ENCODE measurements at regions not wholly inside any gene's neighbourhood (a gene's known extent, or its start where the extent isn't known, plus 50 kb on each side); places are given as distances from the start of the nearest gene placed in this dataset.

GRCh38 chr11:15654451-15654850, 539.7 kb downstream of the INSC start:
- Mint-ChIP-seq H3K9me3 (ENCODE audit: low read depth) (no peaks in the 10 kb centered on the region), H3K27me3 (peaks cover 25% of the 10 kb centered on the region), H3K4me3 (no peak overlapping the region), H3K36me3 (ENCODE audit: low read depth) (no peaks in the 10 kb centered on the region), H3K27ac (no peak overlapping the region), H3K4me1 (peaks cover 4% of the 10 kb centered on the region)
- ChIA-PET POLR2A (no interaction called here), CTCF (interaction anchor here (0.6 to 0.8 kb wide), 2 partner anchors 40 to 759 kb away, joined by 3 read pairs; no protein-coding TSS in a partner anchor)
- DNase-seq = no peak
- intact Hi-C loops (cut with DNase I, micrococcal nuclease) = no loop called here
- no peak for ATAC-seq

- no peak for ATAC-seq
- H3K4me1 Mint-ChIP-seq = peaks cover 2% of the 10 kb centered on the region
- DNase-seq = no peak
- ChIA-PET CTCF (no interaction called here), POLR2A (no interaction called here)
- no peaks in the 10 kb centered on the region for H3K36me3 Mint-ChIP-seq (ENCODE audit: low read depth)
- no peak overlapping the region for H3K4me3 Mint-ChIP-seq
- intact Hi-C loops (cut with DNase I, micrococcal nuclease) = no loop called here
- H3K9me3 Mint-ChIP-seq (ENCODE audit: low read depth) = no peaks in the 10 kb centered on the region
- H3K27me3 Mint-ChIP-seq = peaks cover 23% of the 10 kb centered on the region
- H3K27ac Mint-ChIP-seq = no peak overlapping the region
These were observed 540.8 kb downstream of the INSC start for GRCh38 chr11:15655552-15655951.

GRCh38 chr11:15657264-15657663, 542.5 kb downstream of the INSC start:
- no peak overlapping the region for H3K27ac Mint-ChIP-seq
- no peak for ATAC-seq
- H3K36me3 Mint-ChIP-seq (ENCODE audit: low read depth) = no peaks in the 10 kb centered on the region
- CTCF ChIA-PET = no interaction called here
- no peak overlapping the region for H3K4me3 Mint-ChIP-seq
- no peaks in the 10 kb centered on the region for H3K4me1 Mint-ChIP-seq
- POLR2A ChIA-PET = interaction anchor here (0.6 kb wide), 1 partner anchor 30 kb away, joined by 7 read pairs; no protein-coding TSS in a partner anchor
- no peak for DNase-seq
- no peaks in the 10 kb centered on the region for H3K9me3 Mint-ChIP-seq (ENCODE audit: low read depth)
- peaks cover 9% of the 10 kb centered on the region for H3K27me3 Mint-ChIP-seq
- intact Hi-C loops (cut with DNase I, micrococcal nuclease) = no loop called here

- peaks cover 9% of the 10 kb centered on the region for H3K27me3 Mint-ChIP-seq
- H3K9me3 Mint-ChIP-seq (ENCODE audit: low read depth) = no peaks in the 10 kb centered on the region
- ATAC-seq (no peak), DNase-seq (no peak)
- no peak overlapping the region for H3K27ac Mint-ChIP-seq
- ChIA-PET CTCF (no interaction called here), POLR2A (no interaction called here)
- H3K4me3 Mint-ChIP-seq = no peak overlapping the region
- no peaks in the 10 kb centered on the region for H3K4me1 Mint-ChIP-seq
- H3K36me3 Mint-ChIP-seq (ENCODE audit: low read depth) = no peaks in the 10 kb centered on the region
- intact Hi-C loops (cut with DNase I, micrococcal nuclease) = no loop called here
These were observed 545.8 kb downstream of the INSC start for GRCh38 chr11:15660496-15660895.

- no peak overlapping the region for H3K4me3 Mint-ChIP-seq
- ChIA-PET CTCF (interaction anchor here (0.6 kb wide), 1 partner anchor 10 kb away, joined by 3 read pairs; no protein-coding TSS in a partner anchor), POLR2A (no interaction called here)
- H3K27ac Mint-ChIP-seq = no peak overlapping the region
- no peaks in the 10 kb centered on the region for H3K9me3 Mint-ChIP-seq (ENCODE audit: low read depth)
- no peaks in the 10 kb centered on the region for H3K36me3 Mint-ChIP-seq (ENCODE audit: low read depth)
- ATAC-seq = no peak
- DNase-seq = no peak
- H3K27me3 Mint-ChIP-seq = peaks cover 10% of the 10 kb centered on the region
- intact Hi-C loops (cut with DNase I, micrococcal nuclease) = no loop called here
- H3K4me1 Mint-ChIP-seq = no peaks in the 10 kb centered on the region
These were observed 547.6 kb downstream of the INSC start for GRCh38 chr11:15662285-15662684.

GRCh38 chr11:15663777-15664218, 549.1 kb downstream of the INSC start:
- Mint-ChIP-seq H3K27ac (no peak overlapping the region), H3K9me3 (ENCODE audit: low read depth) (no peaks in the 10 kb centered on the region), H3K36me3 (ENCODE audit: low read depth) (no peaks in the 10 kb centered on the region), H3K4me3 (no peak overlapping the region), H3K4me1 (no peaks in the 10 kb centered on the region), H3K27me3 (peaks cover 10% of the 10 kb centered on the region)
- ChIA-PET CTCF (no interaction called here), POLR2A (no interaction called here)
- no peak for ATAC-seq
- intact Hi-C loops (cut with DNase I, micrococcal nuclease) = no loop called here
- DNase-seq = no peak

- Mint-ChIP-seq H3K4me3 (no peak overlapping the region), H3K4me1 (no peaks in the 10 kb centered on the region), H3K36me3 (ENCODE audit: low read depth) (no peaks in the 10 kb centered on the region), H3K27me3 (peaks cover 14% of the 10 kb centered on the region), H3K27ac (no peak overlapping the region), H3K9me3 (ENCODE audit: low read depth) (no peaks in the 10 kb centered on the region)
- CTCF ChIA-PET = interaction anchor here (0.6 kb wide), 1 partner anchor 267 kb away, joined by 4 read pairs; no protein-coding TSS in a partner anchor
- ATAC-seq (no peak), DNase-seq (no peak)
- POLR2A ChIA-PET = no interaction called here
- intact Hi-C loops (cut with DNase I, micrococcal nuclease) = no loop called here
These were observed 550.7 kb downstream of the INSC start for GRCh38 chr11:15665368-15665871.

GRCh38 chr11:15667127-15667725, 552.5 kb downstream of the INSC start:
- Mint-ChIP-seq H3K27ac (no peak overlapping the region), H3K9me3 (ENCODE audit: low read depth) (no peaks in the 10 kb centered on the region), H3K4me3 (no peak overlapping the region), H3K4me1 (no peaks in the 10 kb centered on the region), H3K36me3 (ENCODE audit: low read depth) (no peaks in the 10 kb centered on the region), H3K27me3 (peaks cover 15% of the 10 kb centered on the region)
- intact Hi-C loops (cut with DNase I, micrococcal nuclease) = no loop called here
- ChIA-PET POLR2A (no interaction called here), CTCF (no interaction called here)
- no peak for DNase-seq
- ATAC-seq = no peak

- no peaks in the 10 kb centered on the region for H3K4me1 Mint-ChIP-seq
- POLR2A ChIA-PET = no interaction called here
- no peak overlapping the region for H3K4me3 Mint-ChIP-seq
- H3K36me3 Mint-ChIP-seq (ENCODE audit: low read depth) = no peaks in the 10 kb centered on the region
- intact Hi-C loops (cut with DNase I, micrococcal nuclease) = no loop called here
- ATAC-seq (no peak), DNase-seq (no peak)
- no peak overlapping the region for H3K27ac Mint-ChIP-seq
- no peaks in the 10 kb centered on the region for H3K9me3 Mint-ChIP-seq (ENCODE audit: low read depth)
- H3K27me3 Mint-ChIP-seq = peaks cover 13% of the 10 kb centered on the region
- CTCF ChIA-PET = interaction anchor here (1.8 kb wide), 1 partner anchor 19 kb away, joined by 5 read pairs; no protein-coding TSS in a partner anchor
These were observed 554.0 kb downstream of the INSC start for GRCh38 chr11:15668718-15669117.

GRCh38 chr11:15670520-15671070, 555.9 kb downstream of the INSC start:
- H3K4me1 Mint-ChIP-seq = no peaks in the 10 kb centered on the region
- ChIA-PET POLR2A (no interaction called here), CTCF (no interaction called here)
- ATAC-seq (no peak), DNase-seq (no peak)
- no peak overlapping the region for H3K27ac Mint-ChIP-seq
- no peak overlapping the region for H3K4me3 Mint-ChIP-seq
- H3K36me3 Mint-ChIP-seq (ENCODE audit: low read depth) = no peaks in the 10 kb centered on the region
- peaks cover 1% of the 10 kb centered on the region for H3K9me3 Mint-ChIP-seq (ENCODE audit: low read depth)
- peaks cover 8% of the 10 kb centered on the region for H3K27me3 Mint-ChIP-seq
- intact Hi-C loops (cut with DNase I, micrococcal nuclease) = no loop called here

- no peaks in the 10 kb centered on the region for H3K4me1 Mint-ChIP-seq
- ChIA-PET CTCF (no interaction called here), POLR2A (no interaction called here)
- H3K27me3 Mint-ChIP-seq = peaks cover 8% of the 10 kb centered on the region
- H3K36me3 Mint-ChIP-seq (ENCODE audit: low read depth) = no peaks in the 10 kb centered on the region
- no peak overlapping the region for H3K27ac Mint-ChIP-seq
- ATAC-seq = no peak
- intact Hi-C loops (cut with DNase I, micrococcal nuclease) = no loop called here
- peaks cover 3% of the 10 kb centered on the region for H3K9me3 Mint-ChIP-seq (ENCODE audit: low read depth)
- DNase-seq = no peak
- no peak overlapping the region for H3K4me3 Mint-ChIP-seq
These were observed 556.5 kb downstream of the INSC start for GRCh38 chr11:15671216-15671615.

GRCh38 chr11:15672825-15673224, 558.1 kb downstream of the INSC start:
- Mint-ChIP-seq H3K27me3 (peaks cover 8% of the 10 kb centered on the region), H3K9me3 (ENCODE audit: low read depth) (peaks cover 13% of the 10 kb centered on the region), H3K4me1 (no peaks in the 10 kb centered on the region), H3K27ac (no peak overlapping the region), H3K36me3 (ENCODE audit: low read depth) (no peaks in the 10 kb centered on the region), H3K4me3 (no peak overlapping the region)
- intact Hi-C loops (cut with DNase I, micrococcal nuclease) = no loop called here
- DNase-seq (no peak), ATAC-seq (no peak)
- POLR2A ChIA-PET = no interaction called here
- CTCF ChIA-PET = no interaction called here
